ENCODE measurements at regions not wholly inside any gene's neighbourhood (a gene's known extent, or its start where the extent isn't known, plus 50 kb on each side); places are given as distances from the start of the nearest gene placed in this dataset.

DNA sequence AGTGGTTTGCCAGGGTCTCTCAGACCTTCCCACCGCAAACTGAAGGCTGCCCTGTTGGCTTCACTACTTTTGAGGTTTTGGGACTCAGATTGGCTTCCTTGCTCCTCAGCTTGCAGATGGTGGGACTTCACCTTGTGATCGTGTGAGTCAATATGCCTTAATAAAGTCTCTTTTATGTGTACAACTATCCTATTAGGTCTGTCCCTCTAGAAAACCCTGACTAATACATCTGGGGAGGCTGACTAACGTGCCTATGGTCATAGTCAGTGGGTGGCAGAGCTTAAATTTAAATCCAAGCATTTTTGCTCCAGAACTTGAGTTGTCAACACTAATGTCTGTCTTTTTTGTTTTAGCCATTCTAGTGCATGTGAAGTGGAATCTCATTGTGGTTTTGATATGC, 76.5 kb upstream of the CHODL start:
- no peaks in the 10 kb centered on the region for H3K9me3 ChIP-seq
- no peaks in the 10 kb centered on the region for H3K4me1 ChIP-seq
- 81 to 92% methylated on average over 3 of the region's 3 CpGs for WGBS, 2 donors
- no peak overlapping the region for H3K27ac ChIP-seq
- TF ChIP-seq, protein P1, sequence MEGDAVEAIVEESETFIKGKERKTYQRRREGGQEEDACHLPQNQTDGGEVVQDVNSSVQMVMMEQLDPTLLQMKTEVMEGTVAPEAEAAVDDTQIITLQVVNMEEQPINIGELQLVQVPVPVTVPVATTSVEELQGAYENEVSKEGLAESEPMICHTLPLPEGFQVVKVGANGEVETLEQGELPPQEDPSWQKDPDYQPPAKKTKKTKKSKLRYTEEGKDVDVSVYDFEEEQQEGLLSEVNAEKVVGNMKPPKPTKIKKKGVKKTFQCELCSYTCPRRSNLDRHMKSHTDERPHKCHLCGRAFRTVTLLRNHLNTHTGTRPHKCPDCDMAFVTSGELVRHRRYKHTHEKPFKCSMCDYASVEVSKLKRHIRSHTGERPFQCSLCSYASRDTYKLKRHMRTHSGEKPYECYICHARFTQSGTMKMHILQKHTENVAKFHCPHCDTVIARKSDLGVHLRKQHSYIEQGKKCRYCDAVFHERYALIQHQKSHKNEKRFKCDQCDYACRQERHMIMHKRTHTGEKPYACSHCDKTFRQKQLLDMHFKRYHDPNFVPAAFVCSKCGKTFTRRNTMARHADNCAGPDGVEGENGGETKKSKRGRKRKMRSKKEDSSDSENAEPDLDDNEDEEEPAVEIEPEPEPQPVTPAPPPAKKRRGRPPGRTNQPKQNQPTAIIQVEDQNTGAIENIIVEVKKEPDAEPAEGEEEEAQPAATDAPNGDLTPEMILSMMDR (IDR thresholded peaks at IDR 0.05), result no peak
- no peak for TF ChIP-seq EP300 (IDR thresholded peaks at IDR 0.05)
- TF ChIP-seq POLR2A (IDR thresholded peaks at IDR 0.05), result no peak
- no peaks in the 10 kb centered on the region for H3K36me3 ChIP-seq
- ATAC-seq (ENCODE audit: low FRiP score in 2 of 2) (no peak), DNase-seq (no peak)
- H3K27me3 ChIP-seq, result no peaks in the 10 kb centered on the region
- no peak overlapping the region for H3K4me3 ChIP-seq

DNA sequence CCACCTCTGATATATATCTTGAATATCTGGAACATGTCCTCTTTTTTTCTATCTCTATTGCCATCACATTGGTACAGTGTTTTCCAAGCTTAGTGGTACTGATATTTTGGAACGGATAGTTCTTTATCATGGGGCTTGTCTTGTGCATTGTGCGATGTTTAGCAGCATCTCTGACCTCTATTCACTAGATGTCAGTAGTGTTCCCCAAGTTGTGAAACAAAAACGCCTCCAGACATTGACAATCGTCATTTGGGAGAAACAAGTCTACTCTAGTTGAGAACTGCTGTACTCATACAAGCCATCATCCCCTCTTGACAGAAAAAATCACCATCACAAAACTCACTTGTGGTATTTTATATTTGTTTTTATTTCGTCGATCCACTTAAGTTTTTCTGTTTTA, 79.7 kb upstream of the CHODL start:
- WGBS, 2 donors, result 66 to 70% methylated on average over 6 of the region's 6 CpGs
- TF ChIP-seq POLR2A (IDR thresholded peaks at IDR 0.05), result no peak
- TF ChIP-seq, protein P1 (IDR thresholded peaks at IDR 0.05), result no peak
- TF ChIP-seq EP300 (IDR thresholded peaks at IDR 0.05), result no peak
- TF ChIP-seq POLR2AphosphoS5 (IDR thresholded peaks at IDR 0.05), result no peak
- Histone ChIP-seq H3K27me3 (no peaks in the 10 kb centered on the region), H3K4me1 (no peaks in the 10 kb centered on the region), H3K27ac (no peak overlapping the region), H3K36me3 (no peaks in the 10 kb centered on the region), H3K4me3 (no peak overlapping the region), H3K9me3 (no peaks in the 10 kb centered on the region)
- ATAC-seq (ENCODE audit: low FRiP score in 2 of 2) (no peak), DNase-seq (no peak)

DNA sequence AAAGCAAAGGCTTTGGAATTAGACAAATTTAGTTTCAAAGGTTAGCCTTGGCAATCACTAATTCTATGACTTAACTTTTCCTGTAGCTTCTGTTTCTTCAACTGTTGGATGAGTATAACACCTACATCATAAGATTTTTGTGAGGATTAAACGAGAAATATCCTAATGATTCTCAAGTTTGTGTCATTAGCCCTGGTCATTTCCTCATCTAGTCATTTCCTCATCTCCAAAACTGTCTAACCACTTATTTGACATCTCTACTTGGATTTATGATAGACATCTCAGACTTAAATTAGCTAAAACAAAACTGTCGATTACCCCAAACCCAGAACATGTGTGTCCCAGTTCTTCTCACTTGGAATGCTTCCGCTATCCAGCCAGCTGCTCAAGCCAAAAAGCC, 80.2 kb upstream of the CHODL start:
- 50 to 68% methylated on average over 3 of the region's 3 CpGs for WGBS, 2 donors
- no peaks in the 10 kb centered on the region for H3K4me1 ChIP-seq
- no peaks in the 10 kb centered on the region for H3K27me3 ChIP-seq
- ATAC-seq (ENCODE audit: low FRiP score in 2 of 2) (no peak), DNase-seq (no peak)
- H3K36me3 ChIP-seq, result no peaks in the 10 kb centered on the region
- H3K4me3 ChIP-seq, result no peak overlapping the region
- TF ChIP-seq, protein P1 (IDR thresholded peaks at IDR 0.05), result no peak
- no peak for TF ChIP-seq EP300 (IDR thresholded peaks at IDR 0.05)
- no peak for TF ChIP-seq POLR2AphosphoS5 (IDR thresholded peaks at IDR 0.05)
- no peak for TF ChIP-seq POLR2A (IDR thresholded peaks at IDR 0.05)
- H3K27ac ChIP-seq, result no peak overlapping the region
- H3K9me3 ChIP-seq, result no peaks in the 10 kb centered on the region

DNA sequence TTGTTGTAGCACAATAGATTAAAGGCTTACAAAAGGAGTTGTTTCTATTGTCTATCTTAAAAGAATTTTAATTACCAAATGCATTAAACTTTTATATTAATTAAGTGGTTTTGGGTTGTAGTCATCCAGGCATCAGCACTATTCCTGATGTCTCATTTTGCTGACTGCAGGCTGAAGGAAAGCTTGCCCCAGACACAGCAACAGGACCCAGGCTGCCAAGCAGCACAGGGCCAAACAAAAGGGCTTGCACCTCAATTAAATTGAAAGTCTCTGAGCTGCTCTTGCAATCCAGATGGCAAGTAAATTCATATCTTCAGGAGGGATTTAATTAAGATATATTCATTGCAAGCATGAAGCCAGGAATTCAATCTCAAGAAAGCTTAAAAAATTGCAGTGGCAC, 80.7 kb upstream of the CHODL start:
- Histone ChIP-seq H3K4me1 (no peaks in the 10 kb centered on the region), H3K36me3 (no peaks in the 10 kb centered on the region), H3K27ac (no peak overlapping the region), H3K27me3 (no peaks in the 10 kb centered on the region), H3K4me3 (no peak overlapping the region), H3K9me3 (no peaks in the 10 kb centered on the region)
- DNase-seq (no peak), ATAC-seq (ENCODE audit: low FRiP score in 2 of 2) (no peak)
- TF ChIP-seq, protein P1 (IDR thresholded peaks at IDR 0.05), result no peak
- TF ChIP-seq POLR2A (IDR thresholded peaks at IDR 0.05), result no peak
- no peak for TF ChIP-seq POLR2AphosphoS5 (IDR thresholded peaks at IDR 0.05)
- TF ChIP-seq EP300 (IDR thresholded peaks at IDR 0.05), result no peak

DNA sequence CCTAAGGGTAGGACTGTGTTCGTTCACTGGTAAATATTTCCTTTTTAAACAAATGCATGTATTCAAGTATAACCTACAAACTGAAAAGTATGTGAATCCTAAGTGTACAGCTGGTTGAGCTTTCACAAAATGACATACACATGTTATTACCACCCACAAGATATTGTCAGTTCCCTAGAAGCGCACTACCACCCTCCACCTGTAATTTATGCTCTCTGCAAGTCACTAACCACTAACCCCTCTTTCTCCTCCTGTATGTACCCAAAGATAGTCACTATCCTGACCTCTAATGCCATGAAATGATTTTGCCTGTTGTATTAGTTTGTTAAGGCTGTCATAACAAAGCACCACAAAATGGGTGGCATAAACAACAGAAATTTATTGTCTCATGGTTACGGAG, 82.8 kb upstream of the CHODL start:
- TF ChIP-seq POLR2AphosphoS5 (IDR thresholded peaks at IDR 0.05) (no peak), POLR2A (IDR thresholded peaks at IDR 0.05) (no peak), EP300 (IDR thresholded peaks at IDR 0.05) (no peak)
- TF ChIP-seq, protein P1 (IDR thresholded peaks at IDR 0.05), result no peak
- H3K4me3 ChIP-seq, result no peak overlapping the region
- ATAC-seq (ENCODE audit: low FRiP score in 2 of 2) (no peak), DNase-seq (no peak)
- no peaks in the 10 kb centered on the region for H3K9me3 ChIP-seq
- H3K36me3 ChIP-seq, result no peaks in the 10 kb centered on the region
- WGBS, 2 donors, result 85 to 93% methylated on average over 3 of the region's 3 CpGs
- H3K27ac ChIP-seq, result no peak overlapping the region
- no peaks in the 10 kb centered on the region for H3K4me1 ChIP-seq
- H3K27me3 ChIP-seq, result no peaks in the 10 kb centered on the region

Measured in upper lobe of left lung (tissue), 6 donors.